Fibroblast of lung (primary cell): ENCODE measurements at regions not wholly inside any gene's neighbourhood (a gene's known extent, or its start where the extent isn't known, plus 50 kb on each side); places are given as distances from the start of the nearest gene placed in this dataset.

Experiments
- DNase-seq, 2 donors: peaks; one replicate each; pipeline versions ENCODE4 v3.0.0 to v3.0.0-alpha.2; 2010; ENCODE audit warnings: low read depth in 2 of 2
- H2AFZ ChIP-seq: 2 replicates; pipeline ENCODE4 v1.5.1; 2012; ENCODE audit warnings: low read length, control low read depth, inconsistent platforms
- H3K27ac ChIP-seq: 2 replicates; pipeline ENCODE4 v1.5.1; 2011; ENCODE audit warnings: low read length, control low read depth; ENCODE audit not compliant: insufficient read depth
- H3K27me3 ChIP-seq: 2 replicates; pipeline ENCODE4 v1.5.1; 2011; ENCODE audit warnings: mild to moderate bottlenecking, low read length; ENCODE audit not compliant: control insufficient read depth, insufficient read depth
- H3K36me3 ChIP-seq: 2 replicates; pipeline ENCODE4 v1.5.1; 2011; ENCODE audit warnings: low read length; ENCODE audit not compliant: control insufficient read depth, insufficient read depth
- H3K4me1 ChIP-seq: 2 replicates; pipeline ENCODE4 v1.5.1; 2011; ENCODE audit warnings: low read length; ENCODE audit not compliant: control insufficient read depth, insufficient read depth; ENCODE audit errors: extremely low read depth
- H3K4me2 ChIP-seq: 2 replicates; pipeline ENCODE4 v1.5.1; 2011; ENCODE audit warnings: low read length, control low read depth; ENCODE audit not compliant: insufficient read depth; ENCODE audit errors: extremely low read depth
- H3K4me3 ChIP-seq, 4 experiments: fragments of 200-600 bp in 1 of 4; sonication (generic) in 1 of 4; replicated peaks in 1 of 4; 2 replicates each; pipeline ENCODE4 v1.5.1; 2011 to 2016; ENCODE audit warnings: low read length in 4 of 4, low read depth in 3 of 4, mild to moderate bottlenecking in 3 of 4, control low read depth in 2 of 4, inconsistent platforms in 1 of 4, mixed read lengths in 1 of 4; ENCODE audit not compliant: insufficient read depth in 1 of 4; ENCODE audit errors: control extremely low read depth in 1 of 4
- H3K79me2 ChIP-seq: 2 replicates; pipeline ENCODE4 v1.5.1; 2012; ENCODE audit warnings: mild to moderate bottlenecking, low read length, inconsistent platforms; ENCODE audit not compliant: control insufficient read depth, insufficient read depth
- H3K9ac ChIP-seq: 2 replicates; pipeline ENCODE4 v1.5.1; 2011; ENCODE audit warnings: mild to moderate bottlenecking, low read length, control low read depth; ENCODE audit not compliant: insufficient read depth
- H3K9me3 ChIP-seq: 2 replicates; pipeline ENCODE4 v1.5.1; 2012; ENCODE audit warnings: low read depth, low read length; ENCODE audit not compliant: control insufficient read depth, insufficient read depth
- H4K20me1 ChIP-seq: 2 replicates; pipeline ENCODE4 v1.5.1; 2011; ENCODE audit warnings: low read length; ENCODE audit not compliant: control insufficient read depth, insufficient read depth; ENCODE audit errors: extremely low read depth
- EZH2 ChIP-seq: IDR thresholded peaks from 2 replicates; pipeline ENCODE4 v1.5.1; 2012; ENCODE audit warnings: low read length, control low read depth, mild to moderate bottlenecking; ENCODE audit errors: missing control alignments
- TF ChIP-seq, protein P1 (sequence below), 2 donors: IDR thresholded peaks in 1 of 2; conservative IDR thresholded peaks in 1 of 2; 1 replicate in 1 of 2; 2 replicates in 1 of 2; pipeline ENCODE4 v1.5.1; 2011 to 2012; ENCODE audit warnings: low read length in 2 of 2, control low read depth in 1 of 2, inconsistent platforms in 1 of 2, low read depth in 1 of 2, mild to moderate bottlenecking in 1 of 2

DNA sequence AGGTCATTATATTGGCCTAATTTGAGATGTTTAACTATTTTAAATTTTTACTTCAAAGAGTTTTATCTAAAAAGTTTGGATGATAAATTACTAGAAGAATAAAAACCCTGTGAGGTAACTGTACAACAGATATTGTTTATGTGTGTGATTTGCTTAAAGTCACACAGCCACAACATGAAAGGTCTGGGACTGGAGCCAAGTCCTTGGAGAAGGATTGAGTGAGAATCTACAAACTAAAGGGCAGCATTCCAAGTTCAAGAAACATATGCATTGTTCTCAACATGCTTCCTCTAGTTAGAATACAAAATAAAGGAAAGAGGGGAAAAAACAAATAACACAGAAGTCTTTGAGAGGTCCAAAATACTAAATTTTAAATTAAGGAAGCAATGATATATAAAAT lies 131.5 kb upstream of the MON1B start:
- DNase-seq, result peak in 1 of 2 donors; percentile 19
- TF ChIP-seq, protein P1, sequence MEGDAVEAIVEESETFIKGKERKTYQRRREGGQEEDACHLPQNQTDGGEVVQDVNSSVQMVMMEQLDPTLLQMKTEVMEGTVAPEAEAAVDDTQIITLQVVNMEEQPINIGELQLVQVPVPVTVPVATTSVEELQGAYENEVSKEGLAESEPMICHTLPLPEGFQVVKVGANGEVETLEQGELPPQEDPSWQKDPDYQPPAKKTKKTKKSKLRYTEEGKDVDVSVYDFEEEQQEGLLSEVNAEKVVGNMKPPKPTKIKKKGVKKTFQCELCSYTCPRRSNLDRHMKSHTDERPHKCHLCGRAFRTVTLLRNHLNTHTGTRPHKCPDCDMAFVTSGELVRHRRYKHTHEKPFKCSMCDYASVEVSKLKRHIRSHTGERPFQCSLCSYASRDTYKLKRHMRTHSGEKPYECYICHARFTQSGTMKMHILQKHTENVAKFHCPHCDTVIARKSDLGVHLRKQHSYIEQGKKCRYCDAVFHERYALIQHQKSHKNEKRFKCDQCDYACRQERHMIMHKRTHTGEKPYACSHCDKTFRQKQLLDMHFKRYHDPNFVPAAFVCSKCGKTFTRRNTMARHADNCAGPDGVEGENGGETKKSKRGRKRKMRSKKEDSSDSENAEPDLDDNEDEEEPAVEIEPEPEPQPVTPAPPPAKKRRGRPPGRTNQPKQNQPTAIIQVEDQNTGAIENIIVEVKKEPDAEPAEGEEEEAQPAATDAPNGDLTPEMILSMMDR (conservative IDR thresholded peaks at IDR 0.05 in 1 of 2, IDR thresholded peaks at IDR 0.05 in 1 of 2; ENCODE audit: low read depth in 1 of 2, low read length in 2 of 2), result no peak
- TF ChIP-seq EZH2, result no peak
- Histone ChIP-seq H3K4me3 (no peak overlapping the region), H3K4me1 (no peaks in the 10 kb centered on the region), H4K20me1 (no peaks in the 10 kb centered on the region), H3K27ac (no peak overlapping the region), H3K27me3 (no peaks in the 10 kb centered on the region), H2AFZ (no peak overlapping the region), H3K9ac (no peak overlapping the region), H3K9me3 (no peaks in the 10 kb centered on the region), H3K36me3 (no peaks in the 10 kb centered on the region), H3K79me2 (no peaks in the 10 kb centered on the region), H3K4me2 (no peak overlapping the region)

DNA sequence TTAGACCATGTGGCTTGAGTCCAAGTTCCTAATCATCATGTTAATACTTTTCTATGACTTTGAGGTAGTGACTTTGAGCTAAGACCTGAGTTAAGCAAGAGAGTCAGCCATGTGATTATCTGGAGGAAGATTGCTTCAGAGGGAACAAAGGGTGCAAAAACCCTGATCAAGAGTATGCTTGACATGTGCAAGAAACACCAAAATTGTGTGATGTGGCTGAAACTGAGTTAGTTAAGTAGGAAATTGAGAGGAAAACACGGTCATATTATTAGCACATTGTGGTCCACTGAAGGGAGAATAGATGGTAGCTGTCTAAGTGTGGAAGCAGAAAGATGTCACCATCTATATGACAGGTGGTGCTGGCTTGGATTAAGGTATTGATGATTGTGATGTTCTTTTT lies 130.4 kb upstream of the MON1B start:
- Histone ChIP-seq H3K9me3 (no peaks in the 10 kb centered on the region), H2AFZ (no peak overlapping the region), H3K27ac (no peak overlapping the region), H3K4me1 (no peaks in the 10 kb centered on the region), H3K4me3 (no peak overlapping the region), H3K27me3 (no peaks in the 10 kb centered on the region), H3K9ac (no peak overlapping the region), H3K79me2 (no peaks in the 10 kb centered on the region), H4K20me1 (no peaks in the 10 kb centered on the region), H3K36me3 (no peaks in the 10 kb centered on the region), H3K4me2 (no peak overlapping the region)
- TF ChIP-seq EZH2, result no peak
- TF ChIP-seq, protein P1 (conservative IDR thresholded peaks at IDR 0.05 in 1 of 2, IDR thresholded peaks at IDR 0.05 in 1 of 2; ENCODE audit: low read depth in 1 of 2, low read length in 2 of 2), result no peak
- no peak for DNase-seq

DNA sequence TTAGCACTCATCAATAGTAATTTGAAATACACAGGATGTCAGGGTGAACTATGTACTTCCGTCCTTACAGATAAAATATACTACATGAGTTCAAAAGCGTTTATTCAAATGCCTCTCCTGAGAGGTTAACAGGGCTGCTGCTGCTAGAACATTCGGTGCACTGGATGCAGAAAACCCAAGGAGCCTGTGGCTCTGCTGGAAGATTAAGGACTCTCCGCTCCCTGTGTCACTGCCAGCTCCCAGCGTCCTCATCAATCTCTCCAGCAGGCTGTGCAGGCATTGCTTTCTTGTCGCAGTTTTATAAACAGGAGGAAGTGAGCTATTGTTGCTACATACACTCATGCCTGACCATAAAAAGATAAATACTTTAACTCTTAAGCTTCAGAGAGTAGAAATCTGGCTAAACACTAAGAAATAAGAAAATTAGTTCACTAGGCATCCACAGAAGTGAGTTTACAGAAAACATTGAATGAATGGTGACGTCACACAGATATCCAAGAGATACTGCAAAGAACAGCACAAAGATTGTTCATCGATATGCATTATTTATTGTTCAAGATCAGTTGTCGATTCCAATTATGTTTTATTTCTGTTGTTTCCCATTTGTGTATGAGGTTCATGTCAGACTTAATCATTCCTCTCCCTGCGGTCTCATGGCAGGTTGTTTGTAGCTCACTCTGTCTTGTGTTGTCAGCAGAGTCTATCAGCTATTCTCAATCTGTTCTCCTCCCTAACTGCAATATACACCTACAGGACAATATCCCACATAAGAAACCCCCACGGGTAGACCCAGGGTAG lies 127.9 kb upstream of the MON1B start:
- no peaks in the 10 kb centered on the region for H3K79me2 ChIP-seq
- H3K9me3 ChIP-seq, result no peaks in the 10 kb centered on the region
- no peaks in the 10 kb centered on the region for H3K27me3 ChIP-seq
- no peak overlapping the region for H3K9ac ChIP-seq
- no peak overlapping the region for H3K4me2 ChIP-seq
- no peaks in the 10 kb centered on the region for H3K4me1 ChIP-seq
- TF ChIP-seq, protein P1 (conservative IDR thresholded peaks at IDR 0.05 in 1 of 2, IDR thresholded peaks at IDR 0.05 in 1 of 2; ENCODE audit: low read depth in 1 of 2, low read length in 2 of 2), result no peak
- TF ChIP-seq EZH2, result no peak
- H3K27ac ChIP-seq, result no peak overlapping the region
- DNase-seq, result no peak
- no peak overlapping the region for H3K4me3 ChIP-seq
- no peaks in the 10 kb centered on the region for H3K36me3 ChIP-seq
- H4K20me1 ChIP-seq, result no peaks in the 10 kb centered on the region
- H2AFZ ChIP-seq, result no peak overlapping the region
